LNCAP (cell line): ENCODE measurements at regions not wholly inside any gene's neighbourhood (a gene's known extent, or its start where the extent isn't known, plus 50 kb on each side); places are given as distances from the start of the nearest gene placed in this dataset.

Experiments used
- TF ChIP-seq, protein P1 (sequence below): fragments of 450-650 bp; IDR thresholded peaks from 2 replicates; pipeline ENCODE4 v1.5.1; 2017; ENCODE audit warnings: mild to moderate bottlenecking

GRCh38 chrX:63927848-63928247 is 142.8 kb upstream of the ARHGEF9 start:
- TF ChIP-seq, protein P1, sequence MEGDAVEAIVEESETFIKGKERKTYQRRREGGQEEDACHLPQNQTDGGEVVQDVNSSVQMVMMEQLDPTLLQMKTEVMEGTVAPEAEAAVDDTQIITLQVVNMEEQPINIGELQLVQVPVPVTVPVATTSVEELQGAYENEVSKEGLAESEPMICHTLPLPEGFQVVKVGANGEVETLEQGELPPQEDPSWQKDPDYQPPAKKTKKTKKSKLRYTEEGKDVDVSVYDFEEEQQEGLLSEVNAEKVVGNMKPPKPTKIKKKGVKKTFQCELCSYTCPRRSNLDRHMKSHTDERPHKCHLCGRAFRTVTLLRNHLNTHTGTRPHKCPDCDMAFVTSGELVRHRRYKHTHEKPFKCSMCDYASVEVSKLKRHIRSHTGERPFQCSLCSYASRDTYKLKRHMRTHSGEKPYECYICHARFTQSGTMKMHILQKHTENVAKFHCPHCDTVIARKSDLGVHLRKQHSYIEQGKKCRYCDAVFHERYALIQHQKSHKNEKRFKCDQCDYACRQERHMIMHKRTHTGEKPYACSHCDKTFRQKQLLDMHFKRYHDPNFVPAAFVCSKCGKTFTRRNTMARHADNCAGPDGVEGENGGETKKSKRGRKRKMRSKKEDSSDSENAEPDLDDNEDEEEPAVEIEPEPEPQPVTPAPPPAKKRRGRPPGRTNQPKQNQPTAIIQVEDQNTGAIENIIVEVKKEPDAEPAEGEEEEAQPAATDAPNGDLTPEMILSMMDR: no peak

DNA sequence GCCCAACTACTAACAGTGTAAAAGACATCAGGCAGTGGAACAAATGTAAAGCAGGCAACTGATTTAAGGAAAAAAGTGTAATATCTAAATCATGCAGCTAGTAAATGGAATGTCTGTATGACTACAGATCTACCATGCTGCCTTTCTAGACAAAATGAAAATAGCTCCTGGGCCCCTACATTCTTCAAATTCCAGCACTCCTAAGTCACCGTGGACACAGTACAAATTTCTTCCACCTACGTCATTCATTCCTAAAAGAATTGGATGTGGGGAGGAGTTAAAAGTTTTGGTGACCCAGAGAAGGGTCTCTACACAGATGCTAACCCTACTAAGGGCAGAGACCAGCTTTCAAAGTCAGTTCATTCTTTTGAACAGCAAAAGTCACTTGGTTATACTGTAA is 137.2 kb upstream of the ARHGEF9 start:
- TF ChIP-seq, protein P1: no peak

DNA sequence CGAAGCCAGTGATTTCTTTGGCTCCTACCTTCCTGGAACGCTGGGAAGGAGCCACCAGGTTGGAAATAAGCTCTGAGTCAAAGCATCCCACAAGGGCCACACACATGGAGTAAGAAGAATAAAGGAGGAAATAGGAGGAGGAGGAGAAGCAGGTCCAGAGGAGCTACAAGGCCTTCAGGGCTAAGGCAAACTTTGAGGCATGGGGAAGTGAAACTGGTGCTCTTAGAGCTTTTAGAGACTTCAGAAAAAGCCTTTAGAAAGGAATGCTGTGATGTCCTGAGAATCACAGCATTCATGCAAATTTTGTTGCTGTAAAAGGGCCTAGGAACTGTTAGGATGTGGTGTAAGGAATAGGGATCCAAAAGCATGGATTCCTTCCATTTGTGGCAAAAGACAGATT is 135.9 kb upstream of the ARHGEF9 start:
- TF ChIP-seq, protein P1: no peak

DNA sequence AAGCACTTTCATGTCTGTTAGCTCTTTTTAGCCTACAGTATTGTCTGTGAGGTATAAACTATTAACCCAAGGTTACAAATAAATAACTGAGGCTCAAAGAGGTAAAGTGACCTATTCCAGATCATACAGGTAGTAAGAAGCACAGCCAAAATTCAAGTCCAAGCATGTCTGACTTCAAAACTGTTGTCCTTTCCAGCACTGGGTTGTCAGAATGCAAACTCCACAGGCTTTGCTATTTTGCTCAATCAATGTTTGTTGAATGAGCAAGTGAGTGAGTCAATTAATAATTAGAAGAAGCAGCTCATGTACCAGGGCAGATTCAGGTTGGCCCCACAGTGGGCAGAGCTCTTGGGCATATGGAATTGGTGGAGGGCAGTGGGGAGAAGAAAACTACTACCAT is 134.1 kb upstream of the ARHGEF9 start:
- TF ChIP-seq, protein P1: no peak

DNA sequence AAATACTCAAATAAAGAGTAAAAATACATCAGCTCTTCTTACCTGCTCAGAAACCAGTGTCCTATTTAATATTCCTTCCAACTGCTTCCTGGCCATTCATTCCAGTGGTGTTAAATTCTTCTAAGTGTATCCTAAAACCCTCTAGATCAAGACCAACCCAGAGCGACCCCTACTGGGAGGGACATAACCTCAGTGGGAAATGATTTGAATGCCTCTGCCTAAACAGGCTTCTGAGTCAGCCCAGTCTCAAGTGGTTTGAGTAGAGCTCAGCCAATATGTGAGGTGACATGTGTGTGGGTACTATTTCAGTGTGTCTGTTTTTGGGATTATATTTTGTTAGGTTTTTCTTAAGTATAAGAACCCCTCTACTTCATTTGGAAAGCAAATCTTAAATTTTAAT is 133.6 kb upstream of the ARHGEF9 start:
- TF ChIP-seq, protein P1: no peak

- TF ChIP-seq, protein P1: no peak
Observed at GRCh38 chrX:63917296-63917695, 132.3 kb upstream of the ARHGEF9 start.

- TF ChIP-seq, protein P1: no peak
Observed at GRCh38 chrX:63913719-63914118, 128.7 kb upstream of the ARHGEF9 start.

DNA sequence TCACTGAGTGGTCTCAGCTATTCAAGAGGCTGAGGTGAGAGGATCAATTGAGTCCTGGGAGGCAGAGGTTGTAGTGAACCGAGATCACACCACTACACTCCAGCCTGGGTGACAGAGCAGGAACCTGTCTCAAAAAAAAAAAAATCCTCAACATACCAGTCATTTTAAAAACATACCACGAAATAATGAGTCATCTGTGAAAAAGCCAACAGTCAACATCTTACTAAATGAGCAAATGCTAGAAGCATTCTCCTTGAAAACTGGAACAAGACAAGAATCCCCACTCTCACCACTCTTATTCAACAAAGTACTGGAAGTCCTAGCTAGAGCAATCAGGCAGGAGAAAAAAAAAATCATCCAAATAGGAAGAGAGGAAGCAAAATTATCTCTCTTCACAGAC is 104.0 kb upstream of the ARHGEF9 start:
- TF ChIP-seq, protein P1: no peak
